ENCODE measurements at regions not wholly inside any gene's neighbourhood (a gene's known extent, or its start where the extent isn't known, plus 50 kb on each side); places are given as distances from the start of the nearest gene placed in this dataset.
"Not testable (repeated sequence)": the region's sequence is repeated elsewhere in the genome, so short reads cannot be mapped to it uniquely, and the experiment has no call there.

DNA sequence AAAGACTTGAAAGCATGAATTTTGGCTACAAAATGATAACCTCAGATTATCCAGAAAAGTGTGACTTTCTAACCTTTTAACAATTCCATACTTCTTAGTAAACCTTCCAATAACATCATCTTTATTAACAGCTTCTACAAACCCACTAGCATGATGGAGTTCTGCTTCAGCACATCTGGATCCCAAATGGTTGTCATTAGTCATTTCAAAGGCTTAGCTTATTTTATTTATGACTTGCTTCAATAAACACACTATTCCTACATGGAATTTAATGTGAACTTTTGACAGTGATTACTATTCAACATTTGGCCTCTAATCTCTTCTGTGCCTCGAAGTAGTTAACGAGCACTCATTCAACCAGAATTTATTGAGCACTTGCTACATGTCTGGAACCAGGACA lies 808.3 kb downstream of the TSN start:
- DNase-seq: no peak

DNA sequence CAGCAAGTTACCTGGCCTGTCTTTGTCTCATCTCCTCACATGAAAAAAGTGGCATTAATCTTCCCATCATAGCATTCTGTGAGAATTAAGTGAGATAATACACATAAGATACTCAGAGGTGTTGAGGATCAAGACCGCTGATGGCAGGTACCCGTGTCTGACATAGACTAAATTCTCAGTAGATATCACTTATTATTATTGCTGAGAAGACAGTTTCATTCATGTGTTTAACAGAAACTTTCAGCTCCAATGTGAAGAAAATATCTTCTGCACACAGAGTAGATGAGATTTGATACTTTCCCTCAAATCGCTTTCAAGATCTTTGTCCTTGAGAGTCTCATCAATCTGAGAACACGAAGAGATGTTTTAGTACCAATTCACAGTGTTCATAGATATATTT lies 809.4 kb downstream of the TSN start:
- no peak for DNase-seq

DNA sequence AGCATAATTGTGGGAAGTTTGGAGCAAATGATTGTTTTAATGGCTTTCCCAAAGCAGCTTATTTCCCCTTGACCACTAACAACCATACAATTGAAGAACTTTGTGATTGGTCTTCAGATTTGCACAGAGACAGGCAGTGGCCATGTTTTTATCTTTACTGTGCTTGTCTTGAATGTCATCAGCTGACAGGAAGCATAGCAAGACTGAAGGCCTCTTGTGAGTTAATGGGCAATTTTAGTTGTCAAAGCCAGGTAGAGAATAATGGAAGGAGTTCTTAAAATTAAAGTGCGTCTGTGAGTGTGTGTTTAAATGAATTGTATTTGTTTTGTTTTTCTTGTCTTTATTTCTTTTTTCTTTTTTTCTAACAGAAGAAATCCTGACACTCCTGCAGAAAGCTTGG lies 809.9 kb downstream of the TSN start:
- DNase-seq: no peak

DNA sequence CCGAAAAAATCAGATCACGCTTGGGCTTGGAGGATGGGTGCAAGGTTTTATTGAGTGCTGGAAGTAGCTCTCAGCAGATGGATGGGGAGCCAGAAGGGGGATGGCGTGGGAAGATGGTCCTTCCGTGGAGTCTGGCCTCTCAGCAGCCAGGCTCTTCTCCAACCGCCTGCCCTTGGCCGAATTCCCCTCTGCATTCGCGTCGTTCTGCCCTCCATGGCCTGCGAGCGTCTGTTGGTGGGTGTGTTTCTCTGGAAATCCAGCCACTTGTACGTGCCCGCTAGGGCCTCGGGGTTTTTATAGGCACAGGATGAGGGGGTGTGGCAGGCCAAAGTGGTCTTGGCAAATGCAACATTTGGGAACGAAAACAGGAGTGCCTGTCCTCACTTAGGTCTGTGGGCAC lies 815.2 kb downstream of the TSN start:
- DNase-seq: no peak

DNA sequence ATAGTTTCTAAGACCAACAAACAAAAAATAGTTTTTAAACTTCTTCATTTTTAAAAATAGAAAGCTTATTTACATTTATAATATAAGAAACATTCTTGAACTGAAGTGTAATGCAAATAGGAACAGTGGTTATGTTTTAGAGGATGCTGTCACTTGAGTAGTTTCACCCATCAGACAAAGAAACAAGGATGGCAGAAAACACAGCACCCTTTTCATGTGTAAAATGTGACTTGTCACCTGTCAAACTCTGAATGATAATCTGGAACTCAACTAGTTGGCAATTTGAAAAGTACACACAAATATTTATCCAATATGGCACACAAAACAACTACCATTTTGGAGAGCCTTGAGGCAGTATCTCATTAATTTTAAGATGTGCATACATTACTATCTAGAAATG lies 816.0 kb downstream of the TSN start:
- DNase-seq: not testable (repeated sequence)

DNA sequence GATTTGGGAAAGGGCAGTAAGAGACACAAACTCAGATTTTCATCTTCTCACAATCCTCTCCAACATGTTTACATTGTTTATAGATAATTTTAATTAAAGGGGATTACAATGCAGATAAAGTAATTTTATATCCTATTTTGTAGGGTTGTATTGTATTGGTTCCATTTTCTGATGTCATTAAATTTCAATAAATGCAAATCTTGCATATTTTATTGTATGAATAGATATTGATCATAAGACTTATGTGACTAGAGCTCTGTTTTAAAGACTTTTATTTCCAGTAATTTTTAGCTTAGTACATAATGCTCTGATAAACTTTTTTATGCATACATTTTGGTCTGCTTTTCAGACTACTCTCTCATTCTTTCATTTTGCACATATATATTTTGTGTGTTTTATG lies 819.6 kb downstream of the TSN start:
- DNase-seq: no peak

DNA sequence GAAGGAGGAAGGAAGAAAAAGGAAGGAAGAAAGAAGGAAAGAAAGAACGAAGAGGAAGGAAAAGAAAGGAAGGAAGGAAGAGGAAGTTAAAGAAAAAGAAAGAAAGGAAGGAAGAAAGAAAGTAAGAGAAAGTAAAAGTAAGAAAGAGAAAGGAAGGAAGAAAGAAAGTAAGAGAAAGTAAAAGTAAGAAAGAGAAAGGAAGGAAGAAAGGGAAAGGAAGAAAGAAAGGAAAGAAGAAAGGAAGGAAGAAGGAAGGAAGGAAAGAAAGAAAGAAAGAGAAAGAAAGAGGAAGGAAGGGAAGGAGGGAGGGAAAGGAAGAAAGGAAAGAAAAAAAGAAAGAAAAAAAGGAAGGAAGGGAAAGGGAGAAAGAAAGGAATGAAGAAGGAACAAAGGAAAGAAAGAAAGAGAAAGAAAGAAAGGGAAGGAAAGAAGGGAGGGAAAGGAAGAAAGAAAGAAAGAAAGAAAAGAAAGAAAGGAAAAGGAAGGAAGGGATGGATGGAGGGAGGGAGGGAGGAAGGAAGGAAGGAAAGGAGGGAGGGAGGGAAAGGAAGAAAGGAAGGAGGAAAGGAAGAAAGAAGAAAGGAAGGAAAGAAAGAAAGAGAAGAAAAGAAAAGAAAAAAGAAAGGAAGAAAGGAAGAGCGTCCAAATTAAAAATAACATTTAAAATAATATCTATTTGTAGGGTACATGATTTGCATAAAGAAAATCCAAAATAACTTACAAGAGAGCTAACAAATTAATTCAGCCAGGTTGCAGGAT lies 827.9 kb downstream of the TSN start:
- no peak for DNase-seq

DNA sequence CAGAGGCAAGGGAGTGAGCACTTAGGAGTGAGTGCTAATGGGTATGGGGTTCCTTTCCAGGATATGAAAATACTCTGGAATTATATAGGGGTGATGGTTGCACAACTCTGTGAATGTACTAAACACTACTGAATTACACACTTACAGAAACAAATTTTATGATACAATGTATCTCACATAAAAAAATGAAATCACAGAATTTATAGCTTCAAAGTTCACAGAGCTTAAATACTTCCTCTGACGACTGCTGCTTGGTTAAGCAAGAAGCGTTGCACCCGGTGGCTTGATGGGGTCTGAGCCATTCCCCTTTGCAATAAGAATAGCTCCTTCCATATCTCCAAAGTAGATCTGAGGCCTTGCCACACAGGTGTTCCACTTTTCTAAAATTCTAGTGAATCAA lies 835.1 kb downstream of the TSN start:
- DNase-seq: no peak

DNA sequence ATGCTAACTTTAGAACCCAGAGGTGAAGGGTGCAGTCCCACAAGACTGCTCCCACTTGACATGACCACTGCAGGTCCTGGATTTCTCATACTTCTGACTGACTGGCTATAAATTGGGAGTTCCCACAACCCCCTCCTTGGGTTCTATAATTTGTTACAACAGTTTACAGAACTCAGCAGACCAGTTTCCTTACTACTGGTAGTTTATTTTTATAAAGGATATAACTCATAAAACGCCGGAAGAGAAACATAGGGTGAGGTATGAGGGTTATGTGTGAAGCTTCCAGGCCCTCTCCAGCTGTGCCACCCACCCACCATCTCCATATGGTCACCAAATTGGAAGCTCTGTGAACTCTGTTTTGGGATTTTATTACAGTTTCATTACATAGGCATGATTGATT lies 839.6 kb downstream of the TSN start:
- DNase-seq: no peak

DNA sequence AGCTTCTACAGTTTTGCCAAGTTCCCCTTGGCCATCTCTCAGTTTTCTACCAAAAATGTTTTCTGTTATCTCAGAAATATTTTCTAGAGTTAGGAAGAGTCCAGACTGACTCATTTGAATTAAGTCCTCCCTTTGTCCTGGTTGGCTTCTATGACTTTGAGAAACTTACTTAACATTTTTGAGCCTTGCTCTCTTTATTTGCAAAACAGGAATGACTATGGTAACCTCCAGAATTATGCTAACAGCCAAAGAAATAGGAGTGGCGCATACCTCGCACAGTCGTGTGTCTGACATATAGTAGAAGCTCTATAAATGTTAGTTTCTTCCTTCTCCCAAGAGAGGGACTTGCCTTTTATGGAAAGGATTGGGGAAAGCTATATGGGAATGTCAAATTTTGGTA lies 841.1 kb downstream of the TSN start:
- DNase-seq: no peak

DNA sequence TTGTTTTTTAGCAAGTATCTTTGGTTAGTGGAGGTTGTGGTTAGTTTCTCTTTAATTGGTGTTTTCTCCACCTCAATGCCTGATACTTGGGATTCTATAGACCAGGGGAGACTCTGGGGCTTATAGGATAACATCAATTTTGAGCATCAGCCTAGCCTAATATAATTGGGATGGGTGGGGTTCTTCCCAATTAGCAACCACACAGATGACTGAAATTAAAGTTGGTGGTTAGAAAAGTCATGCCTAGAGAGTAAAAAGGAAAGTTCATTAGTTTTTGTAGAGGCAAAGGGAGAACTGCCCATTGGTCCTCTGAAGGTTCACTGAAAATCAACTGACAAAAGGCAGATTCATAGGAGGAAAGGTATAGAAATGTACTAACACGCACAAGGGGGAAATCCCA lies 843.3 kb downstream of the TSN start:
- DNase-seq: no peak

DNA sequence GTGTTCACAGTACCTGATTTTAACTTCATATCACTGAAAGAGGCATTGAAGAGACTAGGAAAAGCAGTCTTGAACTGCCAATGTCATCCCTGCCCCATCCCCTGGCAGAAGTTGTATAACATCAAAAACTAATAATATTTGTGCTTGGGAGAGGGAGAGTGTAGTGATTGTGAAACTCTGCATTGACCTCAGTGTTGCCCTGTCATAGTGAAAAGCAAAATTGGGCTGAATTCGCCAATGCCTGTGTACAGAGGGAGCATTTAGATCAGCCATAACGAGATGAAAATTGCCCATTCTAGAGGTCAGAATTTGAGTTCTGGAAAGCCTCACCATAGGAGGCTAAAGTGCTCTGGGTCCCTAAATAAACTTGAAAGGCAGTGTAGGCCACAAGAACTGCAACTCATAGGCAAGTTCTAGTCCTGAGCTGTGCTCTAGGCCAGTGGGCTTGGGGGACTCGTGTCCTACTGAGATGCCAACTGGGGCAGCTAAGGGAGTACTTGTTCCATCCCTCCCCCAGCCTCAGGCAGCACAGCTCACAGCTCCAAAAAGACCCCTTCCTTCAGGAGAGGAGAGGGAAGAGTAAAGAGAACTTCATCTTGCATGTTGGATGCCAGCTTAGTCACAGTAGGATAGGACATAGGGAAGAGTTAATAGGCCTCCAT lies 855.6 kb downstream of the TSN start:
- no peak for DNase-seq

DNA sequence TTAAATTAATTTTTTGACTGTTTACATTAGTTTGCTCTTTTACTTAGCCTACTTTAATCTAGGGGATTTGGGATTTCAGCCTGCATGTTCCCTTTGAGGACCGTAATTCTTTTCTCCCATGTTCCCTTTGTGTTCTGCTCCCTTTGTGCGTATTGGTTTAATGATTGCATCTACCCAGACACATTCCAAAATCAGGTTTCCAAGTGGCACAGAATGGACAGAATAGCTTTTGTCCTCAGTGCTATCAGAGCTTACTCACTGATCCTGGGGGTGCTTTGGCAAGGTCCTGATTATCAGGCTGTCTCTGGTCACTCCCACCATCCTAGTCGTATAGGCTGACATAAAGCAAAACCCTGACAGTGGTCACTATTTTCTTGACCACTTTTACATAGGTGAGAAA lies 867.5 kb downstream of the TSN start:
- DNase-seq: no peak

DNA sequence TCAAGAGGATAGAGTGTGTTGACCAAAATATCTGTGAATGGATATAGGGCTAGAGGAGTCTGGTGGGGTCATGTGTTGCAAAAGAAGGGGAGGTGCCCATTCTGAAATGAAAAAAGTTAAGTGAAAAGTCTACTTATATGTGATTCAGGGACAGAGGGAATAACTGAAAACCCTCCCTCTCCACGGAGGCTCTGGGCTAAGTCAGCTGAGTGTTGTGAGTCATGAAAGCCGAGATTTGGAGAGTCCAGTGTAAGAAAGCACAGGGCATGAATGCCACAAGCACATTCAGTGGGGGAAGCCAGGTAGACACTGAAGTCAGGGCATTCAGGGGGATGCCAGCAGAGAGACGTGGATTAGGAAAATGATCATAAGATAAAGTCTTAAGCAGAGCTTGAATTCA lies 871.9 kb downstream of the TSN start:
- DNase-seq: no peak

DNA sequence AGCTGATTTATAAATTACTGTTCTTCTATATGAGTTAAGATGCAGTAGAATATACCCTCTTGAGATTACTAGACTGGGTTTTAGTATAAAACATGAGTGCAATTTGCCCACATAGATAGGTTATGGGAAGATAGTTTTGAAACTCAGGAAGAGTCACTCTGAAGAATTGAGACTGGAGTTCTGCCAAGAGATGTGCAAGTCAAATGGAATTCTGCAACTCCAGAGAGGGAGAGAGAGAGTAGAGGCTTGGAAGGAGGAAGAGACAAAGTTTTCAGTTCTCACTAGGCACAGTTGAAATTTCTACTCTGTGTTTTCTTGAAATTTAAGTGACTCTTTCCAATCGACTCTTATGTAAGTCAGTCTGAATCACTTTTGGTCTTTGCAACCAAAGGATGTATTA lies 878.8 kb downstream of the TSN start:
- DNase-seq: no peak

DNA sequence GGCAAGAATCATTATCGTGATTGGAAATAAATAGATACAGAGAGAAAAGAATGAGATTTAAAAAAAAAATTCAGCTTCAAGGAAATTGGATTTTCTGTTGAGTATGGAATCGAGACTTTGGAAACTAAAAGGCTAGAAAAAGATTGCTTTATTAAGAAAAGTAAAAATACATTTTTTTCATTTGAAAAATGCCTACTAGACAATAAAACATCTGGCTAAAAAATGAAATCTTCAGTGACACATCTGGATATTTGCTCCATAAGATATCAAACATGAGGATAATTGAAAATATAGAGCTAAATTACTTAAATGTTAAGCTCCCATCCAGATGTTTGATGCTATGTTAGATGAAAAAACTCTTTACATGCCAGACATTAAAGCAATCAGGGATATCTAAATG lies 879.5 kb downstream of the TSN start:
- DNase-seq: no peak

DNA sequence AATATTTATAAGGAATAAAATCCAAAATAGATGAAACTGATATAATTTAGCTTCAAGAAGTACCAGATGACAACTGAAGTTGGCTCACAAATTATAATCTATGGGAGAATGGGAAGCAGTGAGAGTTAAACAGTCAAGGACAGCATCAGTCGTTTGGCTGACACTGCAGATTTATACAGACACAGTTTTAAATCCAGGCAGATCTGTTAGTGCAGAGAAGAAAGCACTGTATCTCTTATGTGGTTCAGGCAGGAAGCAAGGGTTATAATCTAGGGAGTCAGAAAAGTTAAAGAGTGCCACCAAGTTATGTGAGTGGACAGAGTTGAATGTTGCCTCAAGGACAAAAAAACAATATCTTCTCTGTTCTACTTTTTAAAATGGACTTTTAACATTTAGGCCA lies 880.2 kb downstream of the TSN start:
- no peak for DNase-seq

DNA sequence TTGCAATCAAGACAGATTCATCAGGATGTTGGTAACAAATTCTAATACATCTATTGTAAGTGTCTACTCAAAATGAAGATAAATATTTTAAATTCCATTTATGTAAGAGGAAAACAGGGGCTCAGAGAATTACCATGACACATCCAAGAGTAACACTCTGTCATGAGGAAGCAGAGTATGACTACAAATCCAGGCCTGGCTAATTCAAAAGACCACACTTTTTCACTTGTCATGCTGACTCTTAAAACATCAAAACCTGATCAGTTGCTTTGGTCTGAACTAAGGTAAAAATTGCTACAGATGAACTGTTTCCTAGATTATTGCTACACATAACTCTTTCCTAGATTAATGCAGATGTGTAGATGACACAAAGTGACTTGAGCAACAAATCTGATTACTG lies 880.6 kb downstream of the TSN start:
- DNase-seq: no peak

DNA sequence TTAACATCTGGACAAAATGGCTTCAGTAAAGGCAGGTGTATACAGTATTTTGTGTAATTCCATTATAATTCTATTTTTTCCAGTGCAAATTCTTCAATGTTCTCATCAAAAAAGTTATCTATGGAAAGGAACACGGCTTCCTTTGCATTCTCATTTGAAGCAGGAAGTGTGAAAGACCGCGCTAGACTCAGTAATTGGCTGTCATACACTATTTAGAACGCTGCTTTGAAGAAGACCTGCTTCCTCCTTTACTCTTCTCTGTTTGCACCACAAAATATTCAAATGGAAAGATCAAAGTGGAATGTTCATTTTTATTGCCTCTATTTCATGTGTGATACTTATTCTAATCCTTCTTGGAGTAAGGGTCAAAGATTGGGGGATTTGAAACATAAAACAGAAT lies 883.7 kb downstream of the TSN start:
- no peak for DNase-seq

DNA sequence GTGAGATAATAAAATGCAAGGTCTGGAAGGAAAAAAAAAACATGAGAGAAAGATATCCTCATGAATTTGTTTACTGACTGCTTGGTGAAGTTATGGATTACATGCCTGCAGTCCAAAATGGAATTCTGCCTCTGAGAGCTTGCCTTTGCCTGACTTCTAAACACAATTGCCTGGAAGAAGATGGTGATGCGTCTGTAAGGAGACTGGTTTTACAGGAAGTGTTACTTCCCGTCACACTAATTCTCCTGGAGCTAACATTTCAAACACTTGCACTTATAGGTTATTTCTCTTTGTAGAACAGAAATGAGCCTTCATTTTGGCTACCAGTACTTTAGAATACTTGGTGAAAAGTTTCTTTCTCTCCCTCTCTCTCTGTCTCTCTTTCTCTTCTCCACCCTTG lies 884.3 kb downstream of the TSN start:
- DNase-seq: no peak

DNA sequence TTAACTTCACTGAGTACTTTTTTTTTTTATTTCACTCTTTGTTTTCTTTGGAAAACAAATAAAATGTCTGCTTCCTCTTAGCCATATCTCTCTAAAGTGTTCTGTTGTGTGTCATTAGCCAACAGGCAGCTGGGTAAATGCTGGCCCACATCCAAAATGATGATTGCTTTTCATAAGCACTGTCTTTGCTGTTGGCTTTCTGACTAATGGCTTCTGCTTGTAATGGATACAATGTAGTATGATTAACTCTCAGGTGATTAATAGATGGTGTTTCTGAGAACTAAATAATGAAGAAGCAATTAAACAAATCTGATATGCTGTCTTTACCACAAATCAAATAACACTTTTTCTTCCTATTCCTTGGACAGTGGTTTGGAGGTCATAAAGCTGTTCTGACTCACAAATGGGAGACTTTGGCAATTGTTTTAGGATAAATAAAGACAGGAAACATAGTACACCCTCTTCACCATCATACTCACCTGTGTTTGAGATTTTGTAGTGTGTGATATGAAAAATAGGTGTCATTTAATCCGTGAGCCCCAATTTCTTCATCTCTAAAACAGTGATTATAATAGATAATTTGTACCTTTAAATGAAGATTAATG lies 888.4 kb downstream of the TSN start:
- DNase-seq: no peak

DNA sequence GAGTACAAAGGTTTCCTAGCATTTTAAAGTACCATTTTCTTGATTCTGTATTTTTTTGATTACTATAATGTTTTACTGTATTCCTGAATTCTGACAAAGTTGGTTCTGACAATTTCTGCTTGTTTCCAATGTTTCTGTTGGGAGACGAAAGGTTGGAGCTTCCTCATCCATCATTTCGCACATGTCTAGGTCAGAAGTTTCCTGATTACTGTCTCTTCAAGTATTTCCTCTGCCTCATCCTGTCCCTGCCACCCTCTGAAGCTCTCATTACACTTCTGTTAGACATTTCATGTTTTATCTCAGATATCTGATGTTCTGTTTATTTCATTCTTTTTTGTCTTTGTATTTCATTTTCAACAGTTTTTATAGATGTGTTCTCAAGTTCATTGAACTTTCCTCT lies 895.8 kb downstream of the TSN start:
- no peak for DNase-seq

DNA sequence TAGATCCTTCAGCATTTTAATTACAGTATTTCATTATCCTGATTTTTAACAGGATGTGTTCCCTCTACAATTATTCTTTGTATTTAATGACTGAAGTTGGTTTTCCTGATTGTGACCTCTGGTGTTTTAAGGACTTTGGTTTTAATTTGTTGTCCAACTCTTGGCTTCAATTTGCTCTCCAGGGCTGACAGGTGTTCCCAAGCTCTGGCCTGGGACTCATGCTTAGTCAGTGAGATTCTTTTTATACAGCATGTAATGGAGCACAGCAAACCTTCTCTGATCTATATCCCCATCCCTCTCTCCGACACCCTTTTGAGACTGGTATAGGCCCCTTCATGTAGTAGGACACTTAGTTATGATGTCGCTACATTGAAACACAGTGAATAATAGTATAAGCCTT lies 896.3 kb downstream of the TSN start:
- no peak for DNase-seq

DNA sequence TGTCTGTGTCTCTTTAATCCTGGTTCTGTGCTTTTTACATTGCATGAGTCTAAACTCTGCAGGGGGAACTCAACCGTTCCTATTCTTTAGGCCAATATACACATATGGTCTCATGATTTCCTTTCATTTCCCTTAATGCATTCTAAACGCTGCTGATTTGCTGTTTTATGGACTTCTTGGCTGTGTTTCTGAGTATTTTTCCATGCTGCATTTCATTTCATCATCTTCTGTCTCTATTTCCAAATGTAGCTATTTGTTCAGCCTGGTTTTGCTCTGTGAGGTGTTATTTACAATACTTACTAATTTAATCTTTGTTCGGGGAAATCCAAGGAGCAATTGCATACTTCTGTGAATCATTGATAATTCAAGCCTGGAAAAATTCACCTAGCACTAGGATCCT lies 897.2 kb downstream of the TSN start:
- DNase-seq: no peak

Data from right kidney (tissue), 1 donor.